ENCODE measurements at regions not wholly inside any gene's neighbourhood (a gene's known extent, or its start where the extent isn't known, plus 50 kb on each side); places are given as distances from the start of the nearest gene placed in this dataset.

GRCh38 chr13:84405286-84405685 lies 523.0 kb upstream of the SLITRK1 start:
- TF ChIP-seq POLR2AphosphoS5 (IDR thresholded peaks at IDR 0.05), result no peak
- TF ChIP-seq CTCF (IDR thresholded peaks at IDR 0.05), result no peak
- no peak for TF ChIP-seq POLR2A (IDR thresholded peaks at IDR 0.05)
